Erythroblast (primary cell): ENCODE measurements at regions not wholly inside any gene's neighbourhood (a gene's known extent, or its start where the extent isn't known, plus 50 kb on each side); places are given as distances from the start of the nearest gene placed in this dataset.

Experiments used
- GATA1 ChIP-seq: IDR thresholded peaks from 2 replicates; pipeline ENCODE4 v1.6.1; 2011; ENCODE audit warnings: low read depth, mild to moderate bottlenecking, control low read depth, low read length, moderate library complexity
- POLR2A ChIP-seq: IDR thresholded peaks from 2 replicates; pipeline ENCODE4 v1.6.1; 2011; ENCODE audit warnings: mild to moderate bottlenecking, low read length

- TF ChIP-seq POLR2A (no peak), GATA1 (no peak)
Measured at GRCh38 chr13:76646946-76647345, 239.3 kb downstream of the KCTD12 start.
